WTC11 (cell line): ENCODE measurements at regions not wholly inside any gene's neighbourhood (a gene's known extent, or its start where the extent isn't known, plus 50 kb on each side); places are given as distances from the start of the nearest gene placed in this dataset.

ENCODE experiments used
- ARID4B ChIP-seq: sonication (generic); formaldehyde crosslinking; IDR thresholded peaks from 2 replicates; pipeline ENCODE4 v1.8.0; 2023; ENCODE audit warnings: missing genetic modification reagents, mild to moderate bottlenecking, borderline replicate concordance
- ATF2 ChIP-seq: sonication (generic); formaldehyde crosslinking; IDR thresholded peaks from 2 replicates; pipeline ENCODE4 v1.8.1; 2022; ENCODE audit warnings: low read depth, missing genetic modification reagents, borderline replicate concordance
- ATF3 ChIP-seq: sonication (generic); formaldehyde crosslinking; conservative IDR thresholded peaks from 2 replicates; pipeline ENCODE4 v1.8.1; 2022; ENCODE audit warnings: mild to moderate bottlenecking, missing genetic modification reagents
- CREB1 ChIP-seq: sonication (generic); formaldehyde crosslinking; IDR thresholded peaks from 2 replicates; pipeline ENCODE4 v1.8.0; 2023; ENCODE audit warnings: mild to moderate bottlenecking, missing genetic modification reagents
- FOXP1 ChIP-seq: sonication (generic); formaldehyde crosslinking; IDR thresholded peaks from 2 replicates; pipeline ENCODE4 v1.8.0; 2022; ENCODE audit warnings: missing genetic modification reagents, mild to moderate bottlenecking, moderate library complexity, borderline replicate concordance
- HMGXB4 ChIP-seq: sonication (generic); formaldehyde crosslinking; IDR thresholded peaks from 2 replicates; pipeline ENCODE4 v1.8.1; 2023; ENCODE audit warnings: mild to moderate bottlenecking, moderate library complexity, missing genetic modification reagents
- JUN ChIP-seq: sonication (generic); formaldehyde crosslinking; IDR thresholded peaks from 2 replicates; pipeline ENCODE4 v1.8.0; 2023; ENCODE audit warnings: mild to moderate bottlenecking, missing genetic modification reagents
- NFYB ChIP-seq: sonication (generic); formaldehyde crosslinking; conservative IDR thresholded peaks from 2 replicates; pipeline ENCODE4 v1.8.0; 2022; ENCODE audit warnings: low read depth, missing genetic modification reagents
- NR3C1 ChIP-seq: sonication (generic); formaldehyde crosslinking; conservative IDR thresholded peaks from 2 replicates; pipeline ENCODE4 v1.8.1; 2023; ENCODE audit warnings: low read depth, mild to moderate bottlenecking, missing genetic modification reagents
- TF ChIP-seq, protein P1 (sequence below): sonication (generic); formaldehyde crosslinking; IDR thresholded peaks from 2 replicates; pipeline ENCODE4 v1.8.1; 2022; ENCODE audit warnings: low read depth, mild to moderate bottlenecking, moderate library complexity, missing genetic modification reagents, borderline replicate concordance
- TF ChIP-seq, protein P2 (sequence below): fragments of 200-600 bp; IDR thresholded peaks from 2 replicates; pipeline ENCODE4 v1.8.0; 2022; ENCODE audit warnings: antibody characterized with exemption
- TF ChIP-seq, protein P3 (sequence below): sonication (generic); formaldehyde crosslinking; IDR thresholded peaks from 2 replicates; pipeline ENCODE4 v1.8.0; 2022; ENCODE audit warnings: mild to moderate bottlenecking, missing genetic modification reagents
- TF ChIP-seq, protein P4 (sequence below): sonication (generic); formaldehyde crosslinking; IDR thresholded peaks from 2 replicates; pipeline ENCODE4 v1.8.0; 2022; ENCODE audit warnings: mild to moderate bottlenecking, missing genetic modification reagents
- TF ChIP-seq, protein P5 (sequence below): sonication (generic); formaldehyde crosslinking; IDR thresholded peaks from 2 replicates; pipeline ENCODE4 v1.8.1; 2023; ENCODE audit warnings: mild to moderate bottlenecking, missing genetic modification reagents, moderate library complexity

DNA sequence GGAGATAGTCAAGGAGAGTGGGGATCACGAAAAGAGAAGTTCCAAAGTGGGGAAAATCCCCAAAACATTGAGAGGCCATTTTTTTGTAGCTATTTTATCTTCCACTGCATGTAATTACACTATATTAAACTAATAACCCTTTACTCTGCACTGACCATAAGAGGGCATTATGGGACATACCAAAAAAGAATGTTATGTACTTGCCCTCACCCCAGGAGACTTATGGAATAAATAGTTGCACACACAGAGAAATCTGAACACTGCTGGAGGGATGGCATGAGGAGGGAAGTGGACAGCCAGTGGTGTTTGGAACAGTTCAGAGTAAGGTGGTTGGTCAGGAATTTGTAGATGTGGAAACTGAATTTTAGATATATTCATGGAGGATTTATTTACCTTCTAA, 422.9 kb downstream of the SNAPC1 start:
- TF ChIP-seq HMGXB4 (CRISPR knock-in tag): no peak
- TF ChIP-seq, protein P1, sequence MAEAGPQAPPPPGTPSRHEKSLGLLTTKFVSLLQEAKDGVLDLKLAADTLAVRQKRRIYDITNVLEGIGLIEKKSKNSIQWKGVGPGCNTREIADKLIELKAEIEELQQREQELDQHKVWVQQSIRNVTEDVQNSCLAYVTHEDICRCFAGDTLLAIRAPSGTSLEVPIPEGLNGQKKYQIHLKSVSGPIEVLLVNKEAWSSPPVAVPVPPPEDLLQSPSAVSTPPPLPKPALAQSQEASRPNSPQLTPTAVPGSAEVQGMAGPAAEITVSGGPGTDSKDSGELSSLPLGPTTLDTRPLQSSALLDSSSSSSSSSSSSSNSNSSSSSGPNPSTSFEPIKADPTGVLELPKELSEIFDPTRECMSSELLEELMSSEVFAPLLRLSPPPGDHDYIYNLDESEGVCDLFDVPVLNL: no peak
- TF ChIP-seq, protein P2, sequence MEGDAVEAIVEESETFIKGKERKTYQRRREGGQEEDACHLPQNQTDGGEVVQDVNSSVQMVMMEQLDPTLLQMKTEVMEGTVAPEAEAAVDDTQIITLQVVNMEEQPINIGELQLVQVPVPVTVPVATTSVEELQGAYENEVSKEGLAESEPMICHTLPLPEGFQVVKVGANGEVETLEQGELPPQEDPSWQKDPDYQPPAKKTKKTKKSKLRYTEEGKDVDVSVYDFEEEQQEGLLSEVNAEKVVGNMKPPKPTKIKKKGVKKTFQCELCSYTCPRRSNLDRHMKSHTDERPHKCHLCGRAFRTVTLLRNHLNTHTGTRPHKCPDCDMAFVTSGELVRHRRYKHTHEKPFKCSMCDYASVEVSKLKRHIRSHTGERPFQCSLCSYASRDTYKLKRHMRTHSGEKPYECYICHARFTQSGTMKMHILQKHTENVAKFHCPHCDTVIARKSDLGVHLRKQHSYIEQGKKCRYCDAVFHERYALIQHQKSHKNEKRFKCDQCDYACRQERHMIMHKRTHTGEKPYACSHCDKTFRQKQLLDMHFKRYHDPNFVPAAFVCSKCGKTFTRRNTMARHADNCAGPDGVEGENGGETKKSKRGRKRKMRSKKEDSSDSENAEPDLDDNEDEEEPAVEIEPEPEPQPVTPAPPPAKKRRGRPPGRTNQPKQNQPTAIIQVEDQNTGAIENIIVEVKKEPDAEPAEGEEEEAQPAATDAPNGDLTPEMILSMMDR: no peak
- TF ChIP-seq, protein P3, sequence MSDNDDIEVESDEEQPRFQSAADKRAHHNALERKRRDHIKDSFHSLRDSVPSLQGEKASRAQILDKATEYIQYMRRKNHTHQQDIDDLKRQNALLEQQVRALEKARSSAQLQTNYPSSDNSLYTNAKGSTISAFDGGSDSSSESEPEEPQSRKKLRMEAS: no peak
- TF ChIP-seq ATF2 (CRISPR knock-in tag): no peak
- no peak for TF ChIP-seq NFYB (CRISPR knock-in tag)
- TF ChIP-seq JUN (CRISPR knock-in tag): no peak
- no peak for TF ChIP-seq ATF3 (CRISPR knock-in tag)
- TF ChIP-seq ARID4B: no peak
- TF ChIP-seq CREB1 (CRISPR knock-in tag): no peak
- no peak for TF ChIP-seq FOXP1 (CRISPR knock-in tag)
- TF ChIP-seq, protein P4, sequence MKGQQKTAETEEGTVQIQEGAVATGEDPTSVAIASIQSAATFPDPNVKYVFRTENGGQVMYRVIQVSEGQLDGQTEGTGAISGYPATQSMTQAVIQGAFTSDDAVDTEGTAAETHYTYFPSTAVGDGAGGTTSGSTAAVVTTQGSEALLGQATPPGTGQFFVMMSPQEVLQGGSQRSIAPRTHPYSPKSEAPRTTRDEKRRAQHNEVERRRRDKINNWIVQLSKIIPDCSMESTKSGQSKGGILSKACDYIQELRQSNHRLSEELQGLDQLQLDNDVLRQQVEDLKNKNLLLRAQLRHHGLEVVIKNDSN (CRISPR knock-in tag): no peak
- TF ChIP-seq NR3C1: no peak
- TF ChIP-seq, protein P5, sequence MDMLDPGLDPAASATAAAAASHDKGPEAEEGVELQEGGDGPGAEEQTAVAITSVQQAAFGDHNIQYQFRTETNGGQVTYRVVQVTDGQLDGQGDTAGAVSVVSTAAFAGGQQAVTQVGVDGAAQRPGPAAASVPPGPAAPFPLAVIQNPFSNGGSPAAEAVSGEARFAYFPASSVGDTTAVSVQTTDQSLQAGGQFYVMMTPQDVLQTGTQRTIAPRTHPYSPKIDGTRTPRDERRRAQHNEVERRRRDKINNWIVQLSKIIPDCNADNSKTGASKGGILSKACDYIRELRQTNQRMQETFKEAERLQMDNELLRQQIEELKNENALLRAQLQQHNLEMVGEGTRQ: no peak
